IPS DF 6.9 (cell line): ENCODE measurements at regions not wholly inside any gene's neighbourhood (a gene's known extent, or its start where the extent isn't known, plus 50 kb on each side); places are given as distances from the start of the nearest gene placed in this dataset.
A peak's percentile ranks its signal among the peaks of the same experiment; 100 is the strongest.

Experiments
- DNase-seq: peaks from one replicate; pipeline ENCODE4 v3.0.0-alpha.2; 2013; ENCODE audit warnings: low read depth, low spot score
- H3K27ac ChIP-seq: one replicate; pipeline ENCODE4 v1.5.1; 2013; ENCODE audit warnings: low read length, control low read depth
- H3K27me3 ChIP-seq: 2 replicates; pipeline ENCODE4 v1.6.1; 2013; ENCODE audit warnings: mild to moderate bottlenecking, low read length; ENCODE audit not compliant: control insufficient read depth, insufficient read depth
- H3K36me3 ChIP-seq: 2 replicates; pipeline ENCODE4 v1.6.1; 2013; ENCODE audit warnings: low read length; ENCODE audit not compliant: control insufficient read depth, insufficient read depth
- H3K4me1 ChIP-seq: 2 replicates; pipeline ENCODE4 v1.6.1; 2013; ENCODE audit warnings: low read length; ENCODE audit not compliant: control insufficient read depth, insufficient read depth
- H3K4me3 ChIP-seq: 2 replicates; pipeline ENCODE4 v1.5.1; 2013; ENCODE audit warnings: mild to moderate bottlenecking, low read length
- H3K9me3 ChIP-seq: 2 replicates; pipeline ENCODE4 v1.6.1; 2013; ENCODE audit warnings: low read length, inconsistent platforms; ENCODE audit not compliant: control insufficient read depth, insufficient read depth
- WGBS: extraction: QIAGEN DNeasy Blood & Tissue Kit; methylation state at CpG from one replicate; pipeline ENCODE4 v1.1.7; 2013; ENCODE audit warnings: mixed read lengths, missing lambda C conversion rate; ENCODE audit not compliant: insufficient read length, insufficient coverage; 5-methylcytosine and 5-hydroxymethylcytosine counted together

- Histone ChIP-seq H3K4me1 (no peaks in the 10 kb centered on the region), H3K9me3 (no peaks in the 10 kb centered on the region), H3K36me3 (no peaks in the 10 kb centered on the region), H3K27ac (no peak overlapping the region), H3K4me3 (no peak overlapping the region), H3K27me3 (no peaks in the 10 kb centered on the region)
- no peak for DNase-seq
Measured at GRCh38 chr3:118587847-118588246, 446.8 kb downstream of the IGSF11 start.

GRCh38 chr3:118593277-118593670 is 441.4 kb downstream of the IGSF11 start:
- DNase-seq, result no peak
- Histone ChIP-seq H3K4me3 (no peak overlapping the region), H3K36me3 (no peaks in the 10 kb centered on the region), H3K27ac (no peak overlapping the region), H3K4me1 (no peaks in the 10 kb centered on the region), H3K9me3 (no peaks in the 10 kb centered on the region), H3K27me3 (no peaks in the 10 kb centered on the region)
- WGBS, result no CpG with 5 or more reads among the region's 4 CpGs

GRCh38 chr3:118597184-118597583 is 437.5 kb downstream of the IGSF11 start:
- DNase-seq, result no peak
- Histone ChIP-seq H3K4me1 (no peaks in the 10 kb centered on the region), H3K4me3 (no peak overlapping the region), H3K27ac (no peak overlapping the region), H3K36me3 (no peaks in the 10 kb centered on the region), H3K9me3 (no peaks in the 10 kb centered on the region), H3K27me3 (no peaks in the 10 kb centered on the region)

GRCh38 chr3:118607915-118608820 is 426.5 kb downstream of the IGSF11 start:
- Histone ChIP-seq H3K9me3 (no peaks in the 10 kb centered on the region), H3K4me1 (no peaks in the 10 kb centered on the region), H3K27ac (no peak overlapping the region), H3K4me3 (no peak overlapping the region), H3K27me3 (no peaks in the 10 kb centered on the region), H3K36me3 (no peaks in the 10 kb centered on the region)
- no peak for DNase-seq
- WGBS, result no CpG with 5 or more reads among the region's 5 CpGs

GRCh38 chr3:118618247-118619040 is 416.2 kb downstream of the IGSF11 start:
- Histone ChIP-seq H3K27me3 (no peaks in the 10 kb centered on the region), H3K4me3 (no peak overlapping the region), H3K36me3 (no peaks in the 10 kb centered on the region), H3K27ac (no peak overlapping the region), H3K4me1 (no peaks in the 10 kb centered on the region), H3K9me3 (no peaks in the 10 kb centered on the region)
- no CpG with 5 or more reads among the region's 3 CpGs for WGBS
- no peak for DNase-seq

GRCh38 chr3:118626453-118626852 is 408.2 kb downstream of the IGSF11 start:
- Histone ChIP-seq H3K27me3 (no peaks in the 10 kb centered on the region), H3K36me3 (no peaks in the 10 kb centered on the region), H3K4me3 (no peak overlapping the region), H3K9me3 (no peaks in the 10 kb centered on the region), H3K27ac (no peak overlapping the region), H3K4me1 (no peaks in the 10 kb centered on the region)
- DNase-seq, result no peak
- WGBS, result no CpG with 5 or more reads among the region's 3 CpGs

GRCh38 chr3:118628704-118629341 is 405.8 kb downstream of the IGSF11 start:
- peak; percentile 83 for DNase-seq
- Histone ChIP-seq H3K4me1 (no peaks in the 10 kb centered on the region), H3K4me3 (no peak overlapping the region), H3K36me3 (no peaks in the 10 kb centered on the region), H3K27me3 (no peaks in the 10 kb centered on the region), H3K9me3 (no peaks in the 10 kb centered on the region), H3K27ac (no peak overlapping the region)
- no CpG with 5 or more reads among the region's 8 CpGs for WGBS

- H3K36me3 ChIP-seq, result no peaks in the 10 kb centered on the region
- no peak overlapping the region for H3K27ac ChIP-seq
- H3K4me1 ChIP-seq, result no peaks in the 10 kb centered on the region
- H3K27me3 ChIP-seq, result no peaks in the 10 kb centered on the region
- no peaks in the 10 kb centered on the region for H3K9me3 ChIP-seq
- H3K4me3 ChIP-seq, result no peak overlapping the region
- DNase-seq, result no peak
- WGBS, result no CpG with 5 or more reads among the region's 2 CpGs
Measured at GRCh38 chr3:118629821-118630220, 404.8 kb downstream of the IGSF11 start.

GRCh38 chr3:118635711-118636110 is 398.9 kb downstream of the IGSF11 start:
- no peak overlapping the region for H3K27ac ChIP-seq
- no peaks in the 10 kb centered on the region; the same call in 1 of the 2 replicates for H3K36me3 ChIP-seq
- no peaks in the 10 kb centered on the region for H3K9me3 ChIP-seq
- no peak for DNase-seq
- no peaks in the 10 kb centered on the region for H3K27me3 ChIP-seq
- WGBS, result no CpG with 5 or more reads among the region's 1 CpG
- no peaks in the 10 kb centered on the region for H3K4me1 ChIP-seq
- no peak overlapping the region for H3K4me3 ChIP-seq

GRCh38 chr3:118636841-118637240 is 397.8 kb downstream of the IGSF11 start:
- Histone ChIP-seq H3K36me3 (no peaks in the 10 kb centered on the region; the same call in 1 of the 2 replicates), H3K27me3 (no peaks in the 10 kb centered on the region), H3K4me3 (no peak overlapping the region), H3K4me1 (no peaks in the 10 kb centered on the region), H3K9me3 (no peaks in the 10 kb centered on the region), H3K27ac (no peak overlapping the region)
- no peak for DNase-seq
- WGBS, result no CpG with 5 or more reads among the region's 4 CpGs
